Neural progenitor cell (in vitro differentiated cells): ENCODE measurements at regions not wholly inside any gene's neighbourhood (a gene's known extent, or its start where the extent isn't known, plus 50 kb on each side); places are given as distances from the start of the nearest gene placed in this dataset.

ENCODE experiments used
- CTCF ChIP-seq: fragments of 200-600 bp; sonication (generic); IDR thresholded peaks from 2 replicates; pipeline ENCODE4 v1.5.1; 2017; ENCODE audit warnings: antibody characterized with exemption, mild to moderate bottlenecking
- EZH2phosphoT487 ChIP-seq: fragments of 200-600 bp; sonication (generic); IDR thresholded peaks from 2 replicates; pipeline ENCODE4 v1.6.1; 2017; ENCODE audit warnings: antibody characterized with exemption

- no peak for TF ChIP-seq CTCF
- no peak for TF ChIP-seq EZH2phosphoT487
These were observed 433.1 kb upstream of the C2CD4B start for GRCh38 chr15:62598217-62598616.
